ENCODE measurements at regions not wholly inside any gene's neighbourhood (a gene's known extent, or its start where the extent isn't known, plus 50 kb on each side); places are given as distances from the start of the nearest gene placed in this dataset.

DNA sequence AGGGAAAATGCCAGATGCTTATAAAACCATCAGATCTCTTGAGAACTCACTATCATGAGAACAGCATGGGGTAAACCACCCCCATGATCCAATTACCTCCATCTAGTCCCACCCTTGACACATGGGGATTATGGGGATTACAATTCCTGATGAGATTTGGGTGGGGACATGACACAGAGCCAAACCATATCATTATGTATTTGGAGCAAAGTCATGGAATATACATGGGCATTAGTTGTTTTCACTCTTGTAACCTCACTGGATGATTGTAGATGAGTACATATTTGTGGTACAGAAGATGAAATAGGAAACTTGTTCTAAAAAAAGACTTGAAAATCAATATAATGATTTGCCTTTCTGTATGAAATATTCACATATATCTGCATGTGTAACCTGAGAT lies 674.5 kb upstream of the BOD1L1 start:
- no peak for TF ChIP-seq EZH2phosphoT487 (IDR thresholded peaks at IDR 0.05; ENCODE audit: borderline replicate concordance, low read length)
- TF ChIP-seq CTCF (IDR thresholded peaks at IDR 0.05; ENCODE audit: low read depth, low read length, poor library complexity, severe bottlenecking) = no peak
- Histone ChIP-seq H3K36me3 (ENCODE audit: control insufficient read depth, low read length) (no peaks in the 10 kb centered on the region), H4K20me1 (ENCODE audit: control insufficient read depth, insufficient read depth, low read depth, low read length) (no peaks in the 10 kb centered on the region), H3K79me2 (ENCODE audit: control insufficient read depth, low read length) (no peaks in the 10 kb centered on the region), H3K9me2 (replicated peaks; ENCODE audit: control insufficient read depth, low read length) (no peaks in the 10 kb centered on the region), H3K4me3 (ENCODE audit: low read length) (no peak overlapping the region), H3K4me1 (ENCODE audit: control insufficient read depth, low read length) (no peaks in the 10 kb centered on the region), H3F3A (ENCODE audit: control insufficient read depth, insufficient read depth) (no peaks in the 10 kb centered on the region), H3K27me3 (ENCODE audit: control insufficient read depth, low read length) (no peaks in the 10 kb centered on the region), H3K27ac (ENCODE audit: low read depth, low read length) (no peak overlapping the region), H3K9me3 (ENCODE audit: control insufficient read depth, insufficient read depth, low read length) (no peaks in the 10 kb centered on the region), H3K4me2 (ENCODE audit: low read length) (no peak overlapping the region)

- no peak overlapping the region for H3K4me3 ChIP-seq (ENCODE audit: low read length)
- H3K9me2 ChIP-seq (replicated peaks; ENCODE audit: control insufficient read depth, low read length) = no peaks in the 10 kb centered on the region
- H3K27me3 ChIP-seq (ENCODE audit: control insufficient read depth, low read length) = no peaks in the 10 kb centered on the region
- TF ChIP-seq CTCF (IDR thresholded peaks at IDR 0.05; ENCODE audit: low read depth, low read length, poor library complexity, severe bottlenecking) = no peak
- no peak for TF ChIP-seq EZH2phosphoT487 (IDR thresholded peaks at IDR 0.05; ENCODE audit: borderline replicate concordance, low read length)
- no peaks in the 10 kb centered on the region for H3K9me3 ChIP-seq (ENCODE audit: control insufficient read depth, insufficient read depth, low read length)
- no peaks in the 10 kb centered on the region for H3K4me1 ChIP-seq (ENCODE audit: control insufficient read depth, low read length)
- no peaks in the 10 kb centered on the region for H4K20me1 ChIP-seq (ENCODE audit: control insufficient read depth, insufficient read depth, low read depth, low read length)
- no peak overlapping the region for H3K4me2 ChIP-seq (ENCODE audit: low read length)
- H3F3A ChIP-seq (ENCODE audit: control insufficient read depth, insufficient read depth) = no peaks in the 10 kb centered on the region
- no peaks in the 10 kb centered on the region for H3K79me2 ChIP-seq (ENCODE audit: control insufficient read depth, low read length)
- no peaks in the 10 kb centered on the region for H3K36me3 ChIP-seq (ENCODE audit: control insufficient read depth, low read length)
- no peak overlapping the region for H3K27ac ChIP-seq (ENCODE audit: low read depth, low read length)
Observed at GRCh38 chr4:14303856-14304255, 676.3 kb upstream of the BOD1L1 start.

GRCh38 chr4:14308229-14308651 lies 680.7 kb upstream of the BOD1L1 start:
- Histone ChIP-seq H3K36me3 (ENCODE audit: control insufficient read depth, low read length) (no peaks in the 10 kb centered on the region), H3K9me2 (replicated peaks; ENCODE audit: control insufficient read depth, low read length) (no peaks in the 10 kb centered on the region), H3K4me2 (ENCODE audit: low read length) (no peak overlapping the region), H3K27ac (ENCODE audit: low read depth, low read length) (no peak overlapping the region), H3K4me3 (ENCODE audit: low read length) (no peak overlapping the region), H3K9me3 (ENCODE audit: control insufficient read depth, insufficient read depth, low read length) (no peaks in the 10 kb centered on the region), H4K20me1 (ENCODE audit: control insufficient read depth, insufficient read depth, low read depth, low read length) (no peaks in the 10 kb centered on the region), H3F3A (ENCODE audit: control insufficient read depth, insufficient read depth) (no peaks in the 10 kb centered on the region), H3K79me2 (ENCODE audit: control insufficient read depth, low read length) (no peaks in the 10 kb centered on the region), H3K4me1 (ENCODE audit: control insufficient read depth, low read length) (no peaks in the 10 kb centered on the region), H3K27me3 (ENCODE audit: control insufficient read depth, low read length) (no peaks in the 10 kb centered on the region)
- TF ChIP-seq EZH2phosphoT487 (IDR thresholded peaks at IDR 0.05; ENCODE audit: borderline replicate concordance, low read length) = no peak
- TF ChIP-seq CTCF (IDR thresholded peaks at IDR 0.05; ENCODE audit: low read depth, low read length, poor library complexity, severe bottlenecking) = no peak

GRCh38 chr4:14309431-14309830 lies 681.9 kb upstream of the BOD1L1 start:
- Histone ChIP-seq H3K4me1 (ENCODE audit: control insufficient read depth, low read length) (no peaks in the 10 kb centered on the region), H3K4me2 (ENCODE audit: low read length) (no peak overlapping the region), H3F3A (ENCODE audit: control insufficient read depth, insufficient read depth) (no peaks in the 10 kb centered on the region), H3K36me3 (ENCODE audit: control insufficient read depth, low read length) (no peaks in the 10 kb centered on the region), H3K27ac (ENCODE audit: low read depth, low read length) (no peak overlapping the region), H4K20me1 (ENCODE audit: control insufficient read depth, insufficient read depth, low read depth, low read length) (no peaks in the 10 kb centered on the region), H3K9me2 (replicated peaks; ENCODE audit: control insufficient read depth, low read length) (no peaks in the 10 kb centered on the region), H3K4me3 (ENCODE audit: low read length) (no peak overlapping the region), H3K9me3 (ENCODE audit: control insufficient read depth, insufficient read depth, low read length) (no peaks in the 10 kb centered on the region), H3K27me3 (ENCODE audit: control insufficient read depth, low read length) (no peaks in the 10 kb centered on the region), H3K79me2 (ENCODE audit: control insufficient read depth, low read length) (no peaks in the 10 kb centered on the region)
- TF ChIP-seq CTCF (IDR thresholded peaks at IDR 0.05; ENCODE audit: low read depth, low read length, poor library complexity, severe bottlenecking) (no peak), EZH2phosphoT487 (IDR thresholded peaks at IDR 0.05; ENCODE audit: borderline replicate concordance, low read length) (no peak)

Data from DOHH2 (cell line).